B cell (primary cell): ENCODE measurements at regions not wholly inside any gene's neighbourhood (a gene's known extent, or its start where the extent isn't known, plus 50 kb on each side); places are given as distances from the start of the nearest gene placed in this dataset.

Experiments
- ATAC-seq: fragments of 200-7000 bp; cut with Tn5 transposase; one replicate; pipeline ENCODE4 v1.10.0; 2021; ENCODE audit warnings: low read depth, mild to moderate bottlenecking, moderate number of reproducible peaks, moderate library complexity
- CTCF ChIA-PET: fragments of 350-600 bp; sonication (Branson Sonifier 250); formaldehyde crosslinking; loops from one replicate; lab custom pipeline; 2021; ENCODE audit warnings: antibody characterized with exemption, inconsistent platforms; lab: Charles Lee
- POLR2A ChIA-PET: fragments of 350-600 bp; sonication (Branson Sonifier 250); formaldehyde crosslinking; loops from one replicate; lab custom pipeline; 2021; ENCODE audit warnings: antibody characterized with exemption; lab: Charles Lee
- DNase-seq: peaks from one replicate; pipeline ENCODE4 v3.0.0; 2013
- H2AFZ ChIP-seq: 2 replicates; pipeline ENCODE4 v1.6.1; 2012; ENCODE audit warnings: mild to moderate bottlenecking, low read depth, low read length; ENCODE audit not compliant: insufficient read depth, poor library complexity, severe bottlenecking
- H3K27ac ChIP-seq, 2 donors: 1 replicate in 1 of 2; 2 replicates in 1 of 2; pipeline ENCODE4 v1.5.1; 2012 to 2013; ENCODE audit warnings: low read length in 2 of 2, mild to moderate bottlenecking in 2 of 2, moderate library complexity in 1 of 2
- H3K27me3 ChIP-seq, 4 experiments: fragments of 200-600 bp in 1 of 4; sonication (generic) in 1 of 4; replicated peaks in 1 of 4; 1 replicate in 2 of 4; 2 replicates in 2 of 4; pipeline versions ENCODE4 v1.6.1 to v1.7.0; 2013 to 2016; ENCODE audit warnings: low read length in 3 of 4, mild to moderate bottlenecking in 2 of 4, mixed read lengths in 1 of 4, moderate library complexity in 1 of 4; ENCODE audit not compliant: insufficient read depth in 4 of 4, control insufficient read depth in 3 of 4; ENCODE audit errors: control extremely low read depth in 1 of 4
- H3K36me3 ChIP-seq, 2 experiments: replicated peaks in 1 of 2; 1 replicate in 1 of 2; 2 replicates in 1 of 2; pipeline versions ENCODE4 v1.6.1 to v1.7.1; 2013; ENCODE audit warnings: low read length in 1 of 2; ENCODE audit not compliant: insufficient read depth in 2 of 2, control insufficient read depth in 1 of 2; ENCODE audit errors: control extremely low read depth in 1 of 2, extremely low read depth in 1 of 2
- H3K4me1 ChIP-seq, 2 donors: fragments of 200-600 bp in 1 of 2; sonication (generic) in 1 of 2; 1 replicate in 1 of 2; 2 replicates in 1 of 2; pipeline versions ENCODE4 v1.5.1 to v1.6.1; 2013 to 2017; ENCODE audit warnings: low read length in 2 of 2; ENCODE audit not compliant: control insufficient read depth in 2 of 2, insufficient read depth in 2 of 2
- H3K4me2 ChIP-seq: replicated peaks from 2 replicates; pipeline ENCODE3; 2012; ENCODE audit warnings: mild to moderate bottlenecking, low read depth, low read length; ENCODE audit not compliant: poor library complexity, severe bottlenecking
- H3K4me3 ChIP-seq, 5 experiments: fragments of 200-600 bp in 1 of 5; sonication (generic) in 1 of 5; 1 replicate in 3 of 5; 2 replicates in 2 of 5; pipeline versions ENCODE4 v1.5.1 to v1.7.0; 2011 to 2016; ENCODE audit warnings: low read length in 4 of 5, mild to moderate bottlenecking in 4 of 5, low read depth in 2 of 5, control low read depth in 1 of 5, moderate library complexity in 1 of 5; ENCODE audit not compliant: insufficient read depth in 1 of 5; ENCODE audit errors: control extremely low read depth in 1 of 5, extremely low read depth in 1 of 5
- H3K79me2 ChIP-seq: fragments of 200-600 bp; sonication (generic); one replicate; pipeline ENCODE4 v1.6.0; 2016; ENCODE audit warnings: low read length; ENCODE audit not compliant: control insufficient read depth, insufficient read depth
- H3K9ac ChIP-seq: fragments of 200-600 bp; sonication (generic); 2 replicates; pipeline ENCODE4 v1.6.1; 2017; ENCODE audit warnings: mild to moderate bottlenecking, low read length, moderate library complexity
- H3K9me3 ChIP-seq, 3 donors: one replicate each; pipeline versions ENCODE4 v1.6.1 to v1.7.1; 2013; ENCODE audit warnings: low read length in 2 of 3; ENCODE audit not compliant: control insufficient read depth in 2 of 3, insufficient read depth in 1 of 3; ENCODE audit errors: control extremely low read depth in 1 of 3
- H4K20me1 ChIP-seq: 2 replicates; pipeline ENCODE4 v1.6.0; 2012; ENCODE audit warnings: mild to moderate bottlenecking, low read length; ENCODE audit not compliant: insufficient read depth, control insufficient read depth, poor library complexity, severe bottlenecking
- H3K27ac Mint-ChIP-seq: one replicate; pipeline ENCODE4 v1.8.0; 2021; ENCODE audit warnings: mixed read lengths
- H3K27me3 Mint-ChIP-seq: one replicate; pipeline ENCODE4 v1.8.0; 2021; ENCODE audit warnings: mixed read lengths
- H3K4me1 Mint-ChIP-seq: one replicate; pipeline ENCODE4 v1.8.0; 2021; ENCODE audit warnings: mixed read lengths
- H3K4me3 Mint-ChIP-seq: one replicate; pipeline ENCODE4 v1.8.0; 2021; ENCODE audit warnings: mixed read lengths
- H3K9me3 Mint-ChIP-seq: one replicate; pipeline ENCODE4 v1.8.0; 2022; ENCODE audit warnings: mixed read lengths; ENCODE audit not compliant: insufficient read depth
- EZH2 ChIP-seq: IDR thresholded peaks from 2 replicates; pipeline ENCODE4 v1.6.1; 2012; ENCODE audit warnings: borderline replicate concordance, low read depth, mild to moderate bottlenecking, moderate library complexity, low read length; ENCODE audit not compliant: insufficient read depth, poor library complexity, severe bottlenecking
- WGBS: methylation state at CpG from one replicate; pipeline ENCODE4 v1.1.5; 2013; ENCODE audit warnings: missing lambda C conversion rate; ENCODE audit not compliant: insufficient coverage; 5-methylcytosine and 5-hydroxymethylcytosine counted together
- intact Hi-C: fragments of 100-400 bp; cut with micrococcal nuclease; formaldehyde crosslinking; loops from one replicate; pipeline ENCODE4 v1.10.0; 2022
- TF ChIP-seq, protein P1 (sequence below): fragments of 200-600 bp; IDR thresholded peaks from one replicate; pipeline ENCODE4 v1.8.0; 2022; ENCODE audit warnings: antibody characterized with exemption, mild to moderate bottlenecking

DNA sequence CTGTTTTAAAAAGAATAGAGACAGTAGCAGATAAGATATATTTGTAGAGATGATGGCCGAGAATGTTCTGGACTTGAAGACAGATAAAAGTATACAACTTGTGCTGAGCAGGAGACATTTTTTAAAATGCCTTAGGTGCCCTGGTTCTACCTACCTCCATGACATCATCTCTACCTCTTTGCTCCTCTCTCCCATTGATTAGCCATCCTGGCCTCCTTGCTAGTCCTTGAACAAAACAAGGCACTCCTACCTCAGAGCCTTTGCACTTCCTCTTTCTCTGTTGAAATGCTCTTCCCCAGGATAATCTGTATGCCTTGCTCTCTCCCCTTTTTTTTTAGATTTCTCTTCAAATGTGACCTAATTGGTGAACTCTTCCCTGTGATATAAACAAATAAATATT is 92.6 kb upstream of the MAGI3 start:
- POLR2A ChIA-PET, result no interaction called here
- H3K4me2 ChIP-seq, result no peak overlapping the region
- no peaks in the 10 kb centered on the region for H3K4me1 ChIP-seq
- Mint-ChIP-seq H3K4me3 (no peak overlapping the region), H3K9me3 (no peaks in the 10 kb centered on the region), H3K27ac (no peak overlapping the region), H3K27me3 (peaks cover 16% of the 10 kb centered on the region), H3K4me1 (no peaks in the 10 kb centered on the region)
- no peaks in the 10 kb centered on the region for H3K36me3 ChIP-seq
- no peaks in the 10 kb centered on the region for H3K27me3 ChIP-seq
- H4K20me1 ChIP-seq, result no peaks in the 10 kb centered on the region
- CTCF ChIA-PET, result no interaction called here
- no CpG with 5 or more reads among the region's 1 CpG for WGBS
- H3K79me2 ChIP-seq, result no peaks in the 10 kb centered on the region
- no peaks in the 10 kb centered on the region for H3K9me3 ChIP-seq
- TF ChIP-seq EZH2, result no peak
- TF ChIP-seq, protein P1, sequence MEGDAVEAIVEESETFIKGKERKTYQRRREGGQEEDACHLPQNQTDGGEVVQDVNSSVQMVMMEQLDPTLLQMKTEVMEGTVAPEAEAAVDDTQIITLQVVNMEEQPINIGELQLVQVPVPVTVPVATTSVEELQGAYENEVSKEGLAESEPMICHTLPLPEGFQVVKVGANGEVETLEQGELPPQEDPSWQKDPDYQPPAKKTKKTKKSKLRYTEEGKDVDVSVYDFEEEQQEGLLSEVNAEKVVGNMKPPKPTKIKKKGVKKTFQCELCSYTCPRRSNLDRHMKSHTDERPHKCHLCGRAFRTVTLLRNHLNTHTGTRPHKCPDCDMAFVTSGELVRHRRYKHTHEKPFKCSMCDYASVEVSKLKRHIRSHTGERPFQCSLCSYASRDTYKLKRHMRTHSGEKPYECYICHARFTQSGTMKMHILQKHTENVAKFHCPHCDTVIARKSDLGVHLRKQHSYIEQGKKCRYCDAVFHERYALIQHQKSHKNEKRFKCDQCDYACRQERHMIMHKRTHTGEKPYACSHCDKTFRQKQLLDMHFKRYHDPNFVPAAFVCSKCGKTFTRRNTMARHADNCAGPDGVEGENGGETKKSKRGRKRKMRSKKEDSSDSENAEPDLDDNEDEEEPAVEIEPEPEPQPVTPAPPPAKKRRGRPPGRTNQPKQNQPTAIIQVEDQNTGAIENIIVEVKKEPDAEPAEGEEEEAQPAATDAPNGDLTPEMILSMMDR, result no peak
- H2AFZ ChIP-seq, result no peak overlapping the region
- no peak overlapping the region for H3K27ac ChIP-seq
- no peak for DNase-seq
- no peak overlapping the region for H3K9ac ChIP-seq
- H3K4me3 ChIP-seq, result no peak overlapping the region
- ATAC-seq, result no peak
- intact Hi-C loops, result no loop called here

DNA sequence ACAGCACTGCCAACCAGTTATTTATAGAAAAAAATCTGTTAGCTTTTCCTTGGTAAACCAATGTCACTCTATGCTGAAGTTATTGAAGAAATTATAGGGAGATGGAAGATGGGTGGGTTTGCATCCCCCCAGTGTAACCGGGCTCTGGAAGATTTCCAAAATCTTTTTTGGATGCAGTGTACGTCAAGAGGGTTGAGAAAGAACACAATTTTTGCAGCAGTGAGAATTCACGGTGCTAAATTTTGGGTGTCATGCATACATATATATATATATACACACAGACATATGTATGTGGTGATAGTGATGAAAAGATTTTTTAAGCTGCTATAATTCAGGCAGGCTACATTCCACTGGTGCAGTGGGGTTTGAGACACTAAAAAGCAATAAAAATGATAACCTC is 91.4 kb upstream of the MAGI3 start:
- H3K4me3 ChIP-seq, result no peak overlapping the region
- intact Hi-C loops, result no loop called here
- 100% methylated on average over 1 of the region's 3 CpGs for WGBS
- no peak overlapping the region for H3K4me2 ChIP-seq
- TF ChIP-seq EZH2, result no peak
- TF ChIP-seq, protein P1, result no peak
- H3K79me2 ChIP-seq, result no peaks in the 10 kb centered on the region
- H3K9ac ChIP-seq, result no peak overlapping the region
- Mint-ChIP-seq H3K4me3 (no peak overlapping the region), H3K4me1 (no peaks in the 10 kb centered on the region), H3K27ac (no peak overlapping the region), H3K9me3 (no peaks in the 10 kb centered on the region), H3K27me3 (peaks cover 11% of the 10 kb centered on the region)
- no peak overlapping the region for H3K27ac ChIP-seq
- H3K4me1 ChIP-seq, result no peaks in the 10 kb centered on the region
- H4K20me1 ChIP-seq, result no peaks in the 10 kb centered on the region
- ChIA-PET POLR2A (no interaction called here), CTCF (no interaction called here)
- no peak overlapping the region for H2AFZ ChIP-seq
- no peaks in the 10 kb centered on the region for H3K36me3 ChIP-seq
- H3K27me3 ChIP-seq, result no peaks in the 10 kb centered on the region
- DNase-seq (no peak), ATAC-seq (no peak)
- H3K9me3 ChIP-seq, result no peaks in the 10 kb centered on the region
